NCI-H748 treated with DMSO at 0.1 percent for 48 hours (cell line): ENCODE measurements at regions not wholly inside any gene's neighbourhood (a gene's known extent, or its start where the extent isn't known, plus 50 kb on each side); places are given as distances from the start of the nearest gene placed in this dataset.
"Not testable (repeated sequence)": the region's sequence is repeated elsewhere in the genome, so short reads cannot be mapped to it uniquely, and the experiment has no call there.

Experiments
- DNase-seq: peaks from one replicate; lab custom pipeline; 2025; lab: John Stamatoyannopoulos, UW

DNA sequence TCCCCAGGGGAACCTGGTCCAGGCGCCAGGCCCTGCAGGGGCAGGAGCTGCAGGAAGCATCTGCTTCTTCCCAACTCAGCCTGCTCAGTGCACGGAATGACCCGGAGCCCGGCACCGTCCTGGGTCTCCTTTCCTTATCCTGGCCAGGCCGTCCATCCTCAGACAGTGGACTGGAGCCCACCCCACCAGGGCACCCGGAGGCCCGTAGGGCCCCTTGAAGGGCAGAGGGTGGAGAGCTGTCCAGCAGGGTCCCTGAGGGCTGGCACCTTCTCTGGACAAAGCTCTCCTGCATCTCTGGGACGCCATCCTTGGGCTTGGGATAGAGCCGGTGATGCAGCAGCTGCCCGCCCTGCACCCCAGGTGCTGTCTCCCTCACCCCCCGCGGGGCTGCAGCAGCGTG, 207.9 kb downstream of the TMEM121 start:
- not testable (repeated sequence) for DNase-seq

DNA sequence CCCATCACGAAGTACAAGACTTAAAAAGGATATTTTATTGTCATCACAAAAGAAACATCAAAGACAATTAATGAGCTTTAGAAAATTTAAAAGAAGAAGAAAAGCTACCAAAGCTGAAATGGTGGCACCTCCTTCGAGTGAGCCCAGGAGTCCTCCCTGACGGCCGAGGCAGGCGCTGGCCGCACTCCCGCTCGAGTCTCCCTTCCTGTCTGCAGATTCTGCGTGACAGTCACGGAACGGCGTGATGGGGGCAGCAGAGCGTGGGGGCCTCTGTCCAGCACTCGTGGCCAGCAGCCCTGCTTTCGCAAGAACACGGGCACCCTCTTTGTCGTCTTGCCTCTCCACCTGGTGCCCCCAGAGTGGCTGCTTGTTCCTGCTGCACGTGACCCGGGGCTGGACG, 209.9 kb downstream of the TMEM121 start:
- not testable (repeated sequence) for DNase-seq

GRCh38 chr14:105737504-105738246, 211.3 kb downstream of the TMEM121 start:
- no peak for DNase-seq

- no peak for DNase-seq
These were observed 212.3 kb downstream of the TMEM121 start for GRCh38 chr14:105738638-105739037.

GRCh38 chr14:105739331-105740102, 213.1 kb downstream of the TMEM121 start:
- no peak for DNase-seq

DNA sequence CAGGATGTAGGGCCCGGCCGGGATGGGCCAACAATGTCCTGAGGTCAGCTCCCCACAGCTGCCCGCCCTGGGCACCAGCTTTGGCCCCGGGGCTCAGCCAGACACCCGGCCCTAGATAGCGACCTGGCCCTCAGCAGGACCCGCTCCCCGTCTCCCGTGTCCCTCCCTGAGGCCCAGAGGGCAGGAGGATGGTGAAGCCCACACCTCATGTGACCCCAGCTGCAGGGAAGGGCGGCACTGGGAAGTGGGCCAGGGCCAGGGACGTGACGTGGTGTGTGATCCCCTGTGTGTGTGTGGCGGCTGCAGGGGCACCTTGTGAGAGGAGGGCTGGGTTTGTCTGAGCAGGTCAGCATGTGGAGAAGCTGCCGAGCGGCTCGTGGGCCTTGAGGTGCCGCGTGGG, 213.9 kb downstream of the TMEM121 start:
- DNase-seq: not testable (repeated sequence)

GRCh38 chr14:105740961-105741360, 214.6 kb downstream of the TMEM121 start:
- DNase-seq: not testable (repeated sequence)

- DNase-seq: not testable (repeated sequence)
These were observed 215.5 kb downstream of the TMEM121 start for GRCh38 chr14:105741707-105742530.

GRCh38 chr14:105742531-105742848, 216.1 kb downstream of the TMEM121 start:
- no peak for DNase-seq

- DNase-seq: not testable (repeated sequence)
These were observed 216.7 kb downstream of the TMEM121 start for GRCh38 chr14:105742904-105743701.

DNA sequence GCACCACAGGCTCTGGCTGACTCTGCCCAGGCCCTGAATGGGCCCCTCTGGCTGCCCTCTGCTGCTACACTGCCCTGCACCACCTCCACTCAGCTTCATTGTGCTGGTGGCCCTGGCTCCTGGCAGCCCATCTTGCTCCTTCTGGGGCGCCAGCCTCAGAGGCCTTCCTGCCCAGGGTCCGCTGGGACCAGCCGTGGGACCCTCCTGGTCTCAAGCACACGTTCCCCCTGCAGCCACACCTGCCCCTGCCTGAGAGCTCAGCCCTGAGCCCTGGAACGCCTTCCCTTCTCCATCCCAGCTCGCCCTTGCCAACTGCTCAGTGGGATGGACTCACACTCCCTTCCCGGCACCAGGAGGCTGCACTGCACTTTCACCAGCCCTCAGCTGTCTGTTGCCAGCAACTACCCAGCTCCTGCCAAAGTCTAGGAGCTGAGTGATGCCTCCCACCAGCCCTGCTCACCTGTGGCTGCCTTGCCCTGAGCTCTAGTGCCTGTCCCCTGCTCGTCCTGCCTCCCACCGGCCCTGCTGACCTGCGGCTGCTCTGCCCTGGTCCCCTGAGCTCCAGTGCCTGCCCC, 217.9 kb downstream of the TMEM121 start:
- not testable (repeated sequence) for DNase-seq

DNA sequence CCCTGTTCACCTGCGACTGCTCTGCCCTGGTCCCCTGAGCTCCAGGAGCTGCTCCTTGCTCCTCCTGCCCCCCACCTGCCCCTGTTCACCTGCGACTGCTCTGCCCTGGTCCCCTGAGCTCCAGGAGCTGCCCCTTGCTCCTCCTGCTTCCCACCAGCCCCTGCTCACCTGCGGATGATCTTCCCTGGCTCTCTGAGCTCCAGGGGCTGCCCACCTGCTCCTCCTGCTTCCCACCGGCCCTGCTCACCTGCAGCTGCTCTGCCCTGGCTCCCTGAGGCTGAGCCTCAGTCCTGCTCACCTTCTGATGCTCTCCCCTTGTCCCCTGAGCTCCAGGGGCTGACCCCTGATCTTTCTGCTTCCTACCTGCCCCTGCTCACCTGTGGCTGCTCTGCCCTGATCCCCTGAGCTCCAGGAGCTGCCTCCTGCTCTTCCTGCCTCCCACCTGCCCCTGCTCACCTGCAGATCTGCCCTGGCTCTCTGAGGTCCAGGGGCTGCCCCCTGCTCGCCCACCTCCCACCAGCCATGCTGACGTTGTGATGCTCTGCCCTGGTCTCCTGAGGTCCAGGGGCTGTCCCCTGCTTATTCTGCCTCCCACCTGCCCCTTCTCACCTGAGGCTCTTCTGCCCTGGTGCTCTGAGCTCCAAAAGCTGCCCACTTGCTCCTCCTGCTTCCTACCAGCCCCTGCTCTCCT, 219.2 kb downstream of the TMEM121 start:
- no peak for DNase-seq

- no peak for DNase-seq
These were observed 219.7 kb downstream of the TMEM121 start for GRCh38 chr14:105746124-105746514.

DNA sequence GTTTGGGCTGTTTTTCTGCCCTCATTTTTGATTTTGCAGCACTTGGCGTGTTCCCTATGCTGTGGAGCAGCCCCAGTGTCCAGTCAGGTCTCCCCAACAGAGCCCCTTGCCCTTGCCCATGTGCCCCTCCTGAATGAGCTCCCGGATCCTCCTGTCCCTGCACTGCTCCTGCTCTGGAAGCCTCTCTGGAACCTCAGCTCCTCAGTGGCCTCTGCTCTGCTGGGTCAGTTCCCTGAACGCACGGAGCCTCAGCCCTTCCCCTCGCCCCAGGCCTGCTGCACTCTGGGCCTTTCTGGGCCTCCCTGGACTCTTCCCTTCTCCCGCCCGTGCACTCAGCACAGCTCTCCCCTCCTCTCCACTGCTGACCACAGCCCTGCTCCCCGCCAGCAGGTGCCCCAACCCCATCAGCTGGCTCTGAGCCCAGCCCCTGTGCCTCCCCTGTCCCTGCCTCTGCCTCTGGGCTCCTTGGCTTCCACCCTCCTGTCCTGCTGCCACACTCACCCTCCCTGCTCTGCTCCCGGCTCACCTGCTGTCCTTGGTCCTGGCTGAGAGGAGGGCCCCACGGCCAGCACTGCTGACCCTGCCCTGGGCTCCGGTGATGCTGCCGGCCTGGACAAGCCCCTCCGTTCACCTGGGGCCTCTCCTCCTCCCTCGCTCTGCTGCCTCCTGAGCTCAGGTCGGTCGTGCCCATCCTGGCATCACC, 220.6 kb downstream of the TMEM121 start:
- DNase-seq: not testable (repeated sequence)

DNA sequence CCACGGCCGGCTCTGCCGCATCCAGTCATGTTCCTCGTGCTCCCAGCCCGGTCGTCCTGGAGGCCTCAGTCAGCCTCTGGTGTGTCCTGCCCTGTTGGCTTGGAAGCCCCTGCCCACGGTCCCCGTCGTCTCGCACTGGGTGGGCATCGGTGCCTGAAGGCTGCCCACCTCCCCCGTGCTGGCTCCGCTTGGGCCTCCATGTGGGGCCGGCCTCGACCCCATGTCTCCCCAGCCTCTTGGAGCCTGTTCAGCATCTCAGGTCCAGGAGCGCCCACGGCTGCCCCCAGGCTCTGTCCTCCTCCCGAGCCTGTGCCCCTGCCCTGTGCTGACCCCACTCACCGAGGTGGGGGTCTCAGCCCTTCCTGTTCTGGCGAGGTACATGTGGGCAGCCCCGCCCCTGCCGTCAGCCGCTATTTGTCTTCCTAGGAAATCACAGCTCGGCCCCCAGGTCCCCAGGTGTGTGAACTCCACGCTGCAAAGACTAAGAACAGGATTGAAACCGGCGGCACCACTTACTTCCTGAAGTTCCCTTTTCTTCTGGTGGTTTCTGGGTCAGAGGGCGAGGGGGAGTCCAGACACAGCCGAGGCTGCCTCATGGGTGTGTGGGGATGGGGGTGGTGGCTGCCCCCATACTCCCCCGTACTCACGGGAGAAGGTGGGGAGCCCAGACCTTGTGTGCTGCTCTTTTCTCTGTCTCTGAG, 221.3 kb downstream of the TMEM121 start:
- DNase-seq: not testable (repeated sequence)

GRCh38 chr14:105748204-105748578, 221.8 kb downstream of the TMEM121 start:
- DNase-seq: no peak

DNA sequence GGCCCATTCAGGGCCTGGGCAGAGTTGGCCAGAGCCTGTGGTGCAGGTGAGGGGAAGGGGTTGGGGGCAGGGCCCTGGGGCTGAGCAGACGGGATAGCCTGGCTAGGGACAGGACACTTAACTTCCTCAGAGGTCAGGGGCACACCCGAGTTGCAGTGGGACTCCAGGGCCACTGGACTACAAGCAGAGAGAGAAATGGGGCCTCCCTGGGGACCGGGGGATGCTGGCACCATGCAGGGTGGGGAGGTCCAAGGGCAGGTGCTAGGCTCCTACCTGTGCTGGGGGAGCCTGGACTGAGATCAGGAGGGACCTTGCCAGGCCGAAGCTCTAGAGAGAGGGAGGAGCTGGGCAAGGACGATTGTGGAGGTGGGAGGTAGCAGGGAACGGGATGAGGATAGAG, 222.3 kb downstream of the TMEM121 start:
- DNase-seq: not testable (repeated sequence)

DNA sequence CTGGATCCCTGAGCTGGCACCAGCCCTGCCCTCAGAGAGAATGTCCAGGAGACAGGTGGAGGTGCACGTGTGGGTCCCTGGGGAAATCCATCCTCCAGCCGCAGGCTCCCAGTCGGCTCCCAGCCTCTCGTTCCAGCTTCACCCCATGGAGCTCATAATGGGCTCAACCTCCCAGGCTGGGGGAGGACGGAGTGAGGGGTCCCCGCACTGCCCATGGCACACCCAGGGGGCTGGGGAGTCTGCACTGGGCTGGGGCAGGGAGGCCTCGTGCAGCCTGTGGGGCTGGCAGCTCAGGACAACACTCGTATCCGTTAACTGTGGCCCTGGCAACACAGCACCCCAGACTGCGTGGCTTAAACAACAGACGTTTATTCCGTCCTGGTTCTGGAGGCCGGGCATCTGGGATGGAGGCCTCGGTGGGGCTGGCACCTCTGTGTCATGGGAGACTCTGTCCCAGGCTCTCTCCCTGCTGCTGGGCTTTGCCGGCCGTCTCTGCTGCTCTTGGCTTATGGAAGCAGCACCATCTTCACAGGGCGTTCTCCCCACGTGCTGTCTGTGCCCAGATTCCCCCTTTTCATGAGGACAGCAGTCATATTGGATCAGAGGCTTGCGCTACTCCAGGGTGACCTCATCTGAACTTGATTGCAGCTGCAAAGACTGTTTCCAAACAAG, 223.6 kb downstream of the TMEM121 start:
- DNase-seq: not testable (repeated sequence)

GRCh38 chr14:105751291-105751751, 224.9 kb downstream of the TMEM121 start:
- not testable (repeated sequence) for DNase-seq
